Inferior parietal cortex (tissue), 1 donor: ENCODE measurements at regions not wholly inside any gene's neighbourhood (a gene's known extent, or its start where the extent isn't known, plus 50 kb on each side); places are given as distances from the start of the nearest gene placed in this dataset.

Experiments used
- DNase-seq: peaks from one replicate; pipeline ENCODE4 v3.0.0-alpha.2; 2016; ENCODE audit errors: extremely low spot score

DNA sequence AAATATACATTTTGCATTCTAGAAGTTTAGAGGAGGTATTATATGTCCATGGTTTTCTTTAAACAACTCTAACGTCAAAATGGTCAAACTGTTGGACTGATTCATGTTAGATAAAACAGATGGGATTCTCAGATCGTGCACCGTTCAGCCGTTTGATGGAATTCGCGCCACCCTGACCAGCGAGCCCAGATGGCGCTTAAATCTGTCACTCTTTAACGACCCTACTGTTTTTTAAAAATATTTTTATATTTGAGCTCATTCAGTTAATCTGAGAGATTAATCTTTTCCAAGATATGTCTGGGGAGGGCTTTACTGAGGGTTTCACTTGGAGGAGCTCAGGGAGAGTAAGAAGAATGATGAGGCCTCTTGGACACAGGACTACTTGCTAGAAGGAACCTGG is 164.4 kb downstream of the TM9SF2 start:
- DNase-seq: no peak

DNA sequence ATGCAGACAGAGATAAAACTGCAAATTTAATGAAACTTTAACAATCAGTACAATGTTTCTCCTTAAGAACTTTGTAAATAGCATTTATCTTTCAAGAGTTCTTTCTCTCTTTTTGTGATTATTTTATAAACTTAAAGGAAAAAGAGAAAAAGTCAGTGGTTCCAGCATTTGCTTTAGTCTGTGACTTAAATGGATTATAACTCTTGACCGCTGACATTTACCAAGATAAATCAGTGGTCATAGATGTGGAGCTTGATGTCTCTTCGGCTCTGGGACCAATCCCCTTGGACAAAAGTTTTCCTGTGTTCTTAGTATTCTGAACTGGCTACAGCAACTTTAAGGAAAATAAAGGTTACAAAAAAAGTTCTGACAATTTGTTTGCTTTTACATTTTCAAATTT is 162.6 kb downstream of the TM9SF2 start:
- DNase-seq: no peak

DNA sequence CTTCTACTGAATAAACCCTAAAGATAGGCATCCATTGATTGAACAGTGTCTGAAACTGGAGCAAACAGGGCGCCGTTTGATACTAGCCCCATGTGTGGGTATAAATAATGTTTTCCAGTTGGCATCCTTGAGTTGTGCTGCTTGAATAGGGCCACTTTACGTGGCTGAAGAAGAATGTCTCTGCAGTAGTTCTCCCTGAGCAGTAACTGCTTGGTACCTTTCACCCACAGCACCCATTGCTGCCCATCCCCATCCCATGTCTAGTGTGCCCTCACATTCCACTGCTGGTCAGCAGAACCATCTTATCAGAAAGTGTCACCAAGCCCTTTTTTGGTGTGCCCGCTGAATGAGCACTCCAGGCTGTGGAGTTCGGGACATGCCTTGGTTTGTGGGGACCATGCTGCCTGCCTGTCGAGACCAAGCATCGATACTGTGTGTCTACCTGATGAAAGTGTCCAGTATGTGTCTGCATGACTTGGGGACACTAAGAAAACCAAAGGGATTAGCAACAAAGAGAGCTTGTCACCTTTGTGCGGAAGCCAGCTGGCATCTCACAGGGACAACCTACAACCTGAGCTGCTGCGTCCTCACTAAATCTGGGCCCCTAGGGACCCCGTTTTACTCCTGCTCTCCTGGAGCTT is 162.0 kb downstream of the TM9SF2 start:
- DNase-seq: no peak

DNA sequence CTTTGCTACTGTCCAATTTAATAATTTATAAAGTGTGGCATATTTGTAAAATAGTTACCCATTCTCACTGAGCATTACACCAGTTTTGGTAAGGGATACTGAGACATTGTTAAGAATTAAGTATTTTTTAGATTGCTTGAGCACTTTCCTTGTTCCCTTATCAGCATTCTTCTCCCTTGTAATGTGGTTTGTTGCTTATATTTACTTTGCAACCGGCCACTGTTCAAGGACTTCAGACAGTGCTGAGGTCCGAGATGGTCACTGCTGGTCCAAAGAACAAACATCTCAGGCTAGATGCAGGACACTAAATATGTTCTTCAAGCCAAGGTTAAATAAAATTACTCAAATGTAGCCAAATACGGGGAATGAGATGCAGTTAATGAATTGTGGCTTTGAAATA is 161.4 kb downstream of the TM9SF2 start:
- DNase-seq: no peak

DNA sequence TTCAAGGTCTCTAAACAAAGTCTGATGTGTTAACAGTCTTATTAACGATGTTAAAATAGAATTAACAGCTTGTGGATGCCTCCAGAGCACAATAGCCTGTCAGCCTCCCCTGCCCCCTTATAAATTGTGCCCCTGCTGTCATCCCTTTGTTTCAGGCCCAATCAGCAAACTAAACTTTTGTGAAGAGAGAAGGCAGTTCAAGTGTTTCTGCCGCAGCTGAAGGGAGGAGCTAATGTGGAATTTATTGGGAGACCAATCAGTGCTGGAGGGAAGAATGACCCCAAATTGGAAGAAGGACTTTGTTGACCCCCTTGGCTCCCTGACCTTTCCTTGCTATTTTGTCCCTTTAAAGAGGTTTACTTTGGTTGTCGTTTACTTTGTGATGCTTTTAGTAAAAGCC is 160.5 kb downstream of the TM9SF2 start:
- no peak for DNase-seq

DNA sequence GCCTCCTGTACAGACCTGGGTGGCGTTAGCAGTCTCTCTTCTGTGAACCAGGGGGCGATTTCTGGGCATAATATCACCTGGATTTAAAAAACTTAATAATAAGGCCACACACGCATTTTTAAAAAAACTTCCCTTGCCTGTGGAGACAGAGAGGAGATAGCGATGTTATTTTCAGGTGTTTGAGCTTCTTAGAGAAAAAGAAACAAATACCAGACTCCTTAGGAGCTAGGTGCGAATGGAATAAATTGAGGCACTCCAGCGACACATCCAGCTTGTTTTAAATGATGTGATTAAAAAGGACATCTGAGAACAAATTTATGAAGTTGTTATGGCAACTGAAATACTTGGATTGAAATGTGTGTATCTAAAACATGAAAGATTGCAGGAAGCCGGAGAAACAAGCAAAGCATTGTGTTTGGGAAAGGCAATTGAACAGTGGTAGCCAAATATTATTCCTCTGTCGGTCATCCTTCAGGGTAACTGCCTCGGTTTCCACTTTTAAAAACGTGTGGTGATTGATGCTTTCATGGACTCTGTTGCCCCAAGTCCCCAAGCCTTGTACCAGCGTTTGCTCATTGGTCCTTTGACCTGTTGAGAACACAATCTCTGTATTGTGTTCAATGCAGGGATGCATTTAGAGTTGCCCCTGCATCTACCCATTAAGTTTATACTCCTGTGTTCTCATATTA is 158.7 kb downstream of the TM9SF2 start:
- DNase-seq: no peak

DNA sequence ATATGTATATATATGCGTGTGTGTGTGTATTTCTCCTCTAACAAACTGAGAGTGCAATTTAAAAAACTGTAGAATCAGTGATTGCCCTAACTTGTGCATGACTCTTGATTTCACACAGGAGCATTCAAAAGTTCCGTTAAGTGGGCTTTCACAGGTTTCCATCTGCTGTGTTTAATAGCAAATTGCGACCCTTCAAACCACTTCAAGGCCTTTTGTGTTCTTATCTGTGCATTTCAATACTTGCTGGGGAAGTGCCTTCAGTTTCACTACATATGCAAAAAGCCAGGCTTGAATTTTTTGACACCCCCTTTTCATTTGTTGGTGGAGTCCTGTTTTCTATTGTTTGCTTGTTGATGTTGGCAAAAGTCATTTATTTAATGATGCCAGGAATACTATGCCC is 158.0 kb downstream of the TM9SF2 start:
- no peak for DNase-seq

DNA sequence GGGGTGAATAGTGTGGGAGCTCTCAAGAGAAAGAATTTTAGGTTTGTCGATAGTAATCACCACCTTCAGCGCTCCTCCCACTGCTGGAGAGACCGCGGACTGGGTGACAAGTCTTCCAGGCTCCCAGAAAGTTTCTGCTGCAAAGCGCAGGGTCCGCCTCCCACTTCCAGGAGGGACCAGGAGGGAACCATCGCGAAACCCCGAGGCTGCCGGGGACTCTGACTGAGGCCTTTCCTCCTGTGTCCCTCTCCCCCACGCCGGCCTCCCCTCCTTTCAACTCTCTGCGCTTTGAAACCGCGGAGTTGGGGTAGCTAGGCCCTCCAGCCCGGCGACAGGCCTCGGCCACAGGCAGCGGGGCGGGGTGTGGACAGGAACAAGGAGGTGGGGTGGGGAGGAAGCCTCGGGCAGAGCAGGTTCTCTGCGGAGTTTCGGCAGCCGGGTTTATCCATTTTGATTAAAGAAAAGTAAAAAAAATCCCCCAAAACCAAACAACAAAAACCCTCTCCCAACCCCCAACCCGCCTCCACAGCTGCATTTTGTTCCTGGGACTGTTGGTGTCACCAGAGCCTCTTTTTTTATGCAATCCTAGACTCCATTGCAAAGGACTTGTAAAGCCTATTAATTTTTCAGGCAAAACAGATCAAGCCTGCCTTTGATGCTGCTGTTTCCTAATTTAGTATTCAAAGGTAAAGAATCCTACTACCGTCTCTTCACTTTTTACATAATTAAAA is 157.2 kb downstream of the TM9SF2 start:
- DNase-seq: peak; percentile 64

DNA sequence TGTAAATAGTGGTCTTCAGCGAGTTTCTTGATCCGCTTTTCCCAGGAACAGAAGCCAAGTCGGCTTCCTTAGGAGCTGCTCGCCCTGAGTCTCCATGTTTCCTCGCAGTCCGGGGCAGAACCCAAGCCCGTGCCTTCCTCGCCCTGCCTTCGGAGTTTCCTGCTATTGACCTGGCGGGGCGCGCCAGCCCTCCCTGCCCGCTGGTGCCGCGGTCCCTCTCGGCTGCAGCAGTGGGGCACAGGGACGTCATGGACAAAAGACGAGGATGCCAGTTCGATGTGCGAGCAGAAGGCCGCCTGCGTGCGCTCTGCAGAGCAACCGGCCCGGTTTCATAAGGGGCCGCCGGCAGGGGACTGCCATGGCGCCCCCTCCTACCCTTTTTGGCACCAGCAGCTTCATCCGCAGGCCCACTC is 156.6 kb downstream of the TM9SF2 start:
- DNase-seq: peak; percentile 50

DNA sequence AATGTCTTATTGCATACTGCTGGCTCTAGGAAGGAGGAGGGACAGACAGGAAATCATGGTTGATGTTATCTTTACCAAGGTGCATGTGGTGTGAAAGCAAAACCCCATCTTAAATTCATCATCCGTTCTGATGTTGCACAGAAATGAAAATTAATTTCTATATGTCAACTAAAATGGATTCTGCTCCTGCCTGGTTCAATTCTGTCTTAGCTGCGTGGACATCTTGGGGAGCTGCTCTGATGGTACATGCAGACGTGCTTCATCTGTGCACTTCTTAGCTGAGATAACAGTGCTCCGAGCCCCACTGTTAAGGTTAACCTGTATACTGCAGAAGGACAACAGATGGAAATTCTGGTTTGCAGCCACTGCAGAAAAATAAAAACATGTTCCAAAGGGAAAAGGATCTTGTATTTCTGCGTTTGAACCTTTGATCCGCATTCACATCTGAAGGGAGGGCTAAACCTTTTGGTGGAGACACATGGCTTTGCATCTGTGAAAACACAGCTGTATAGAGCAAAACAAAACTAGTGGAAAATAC is 155.6 kb downstream of the TM9SF2 start:
- peak; percentile 22 for DNase-seq

DNA sequence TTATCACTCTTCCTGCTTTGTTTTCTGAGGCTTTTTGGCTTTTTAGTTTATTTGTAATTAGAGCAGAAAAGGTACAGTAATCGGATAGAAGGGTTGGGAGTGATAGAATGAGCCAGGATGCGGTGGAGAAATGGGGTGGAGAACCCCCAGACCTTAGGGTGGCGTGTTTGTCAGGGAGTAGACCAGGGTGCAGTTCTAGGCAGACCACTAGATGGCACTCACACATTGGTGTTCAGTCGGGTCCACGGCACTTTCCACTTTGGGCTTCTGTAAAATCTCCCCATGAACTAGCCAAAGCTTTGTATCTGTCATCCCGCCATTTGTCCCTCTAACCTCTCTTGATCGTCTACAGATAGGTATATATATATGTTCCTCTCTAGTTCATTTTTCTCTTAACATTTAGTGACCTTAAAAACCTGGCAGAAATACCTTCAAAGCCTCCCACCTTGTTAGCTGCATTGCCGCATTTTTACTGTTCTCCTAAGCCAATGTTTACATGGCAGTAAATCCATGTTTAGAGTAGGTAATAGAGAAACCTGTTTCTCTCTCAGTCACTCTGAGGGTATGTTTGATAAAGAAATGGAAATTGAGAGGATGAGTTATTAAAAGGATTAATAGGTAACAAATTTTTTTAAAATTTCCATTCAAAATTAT is 154.9 kb downstream of the TM9SF2 start:
- peak; percentile 89 for DNase-seq

DNA sequence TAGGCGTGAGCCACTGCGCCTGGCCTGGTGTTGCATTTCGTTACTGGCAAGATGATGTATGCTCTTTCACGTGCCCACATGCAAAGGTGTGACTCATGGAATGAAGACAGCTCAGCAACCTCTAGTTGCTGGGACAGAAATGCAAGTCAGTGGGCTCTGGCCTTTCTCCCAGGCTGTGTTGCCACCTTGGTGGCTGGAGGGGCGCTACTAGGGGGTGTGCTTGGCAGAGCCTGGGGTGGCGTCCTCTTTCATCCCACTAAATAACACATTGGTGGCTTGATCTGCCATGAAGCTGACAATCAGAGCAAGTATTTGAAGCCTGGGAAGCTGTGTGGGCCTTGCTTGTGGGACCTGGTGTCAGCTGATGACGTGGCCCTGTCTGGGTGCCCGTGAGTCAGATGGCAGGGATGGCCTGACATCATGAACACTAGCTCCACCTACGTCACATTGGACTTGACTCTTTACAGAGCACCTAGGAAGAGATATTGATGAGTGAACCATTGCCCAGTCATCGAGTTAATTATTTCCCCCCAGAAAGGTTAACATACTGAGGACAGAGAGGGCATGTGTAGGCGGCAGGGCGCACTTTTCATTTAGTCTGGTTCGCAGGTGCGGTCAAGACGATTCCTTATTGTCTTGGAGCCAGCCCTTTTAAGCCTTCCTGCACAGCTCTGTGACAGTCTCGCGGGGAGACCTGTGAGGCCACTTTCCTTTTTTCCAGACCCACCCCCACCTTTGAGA is 154.2 kb downstream of the TM9SF2 start:
- no peak for DNase-seq

DNA sequence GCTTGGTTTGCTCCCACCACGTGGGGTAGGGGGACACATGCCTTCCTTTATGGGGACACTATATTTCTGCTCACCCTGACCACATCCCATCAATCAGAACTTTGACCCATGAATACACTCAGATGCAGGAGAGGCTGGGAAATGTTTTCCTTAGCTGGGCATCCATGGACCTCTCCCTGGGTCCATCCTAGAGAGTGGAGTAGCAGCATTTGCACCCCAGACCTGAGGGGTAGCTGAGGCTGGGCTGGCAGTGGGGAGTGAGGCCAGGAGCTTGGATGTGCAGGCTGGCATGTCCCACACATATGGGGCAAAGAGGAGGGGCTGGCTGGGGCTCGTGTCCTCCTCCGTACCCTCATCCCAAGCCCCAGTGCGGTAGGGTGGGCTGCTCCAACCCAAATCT is 152.8 kb downstream of the TM9SF2 start:
- no peak for DNase-seq

DNA sequence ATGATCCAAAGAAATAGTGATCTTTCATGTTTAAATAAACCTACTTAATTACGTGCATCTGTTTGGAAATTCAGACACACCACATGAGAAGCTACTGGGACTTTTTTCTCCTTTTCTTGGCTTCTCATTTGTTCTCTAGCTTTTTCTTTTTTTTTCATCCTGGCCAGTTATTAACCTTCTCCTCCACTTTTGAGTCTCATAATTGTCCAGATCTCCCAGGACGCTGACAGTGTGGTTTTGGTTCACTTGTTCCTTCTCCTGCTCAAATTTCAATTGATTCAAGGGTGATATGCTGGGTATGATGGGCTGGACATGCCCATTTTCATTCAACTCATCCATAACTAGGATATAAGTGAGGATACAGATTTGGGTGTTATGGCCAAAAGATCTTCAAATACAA is 152.3 kb downstream of the TM9SF2 start:
- no peak for DNase-seq

DNA sequence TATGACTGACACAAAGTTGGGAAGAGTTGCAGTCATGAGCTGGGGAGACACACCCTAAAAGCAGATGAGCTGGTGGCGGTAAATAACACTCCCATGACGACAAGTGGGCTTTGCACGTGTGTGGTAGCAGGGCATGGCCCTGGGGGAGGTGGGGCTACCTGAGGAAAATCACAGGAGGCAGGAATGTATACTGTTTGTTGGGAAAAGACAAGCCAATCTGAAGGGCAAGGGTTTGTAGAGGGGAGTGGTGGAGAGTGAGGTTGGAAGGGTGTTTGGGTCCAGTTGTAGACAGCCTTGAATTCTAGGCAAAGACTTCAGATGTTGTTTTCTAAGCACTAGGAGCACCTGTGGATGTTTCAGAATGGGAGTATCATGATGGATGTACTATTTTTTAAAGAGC is 151.6 kb downstream of the TM9SF2 start:
- no peak for DNase-seq

DNA sequence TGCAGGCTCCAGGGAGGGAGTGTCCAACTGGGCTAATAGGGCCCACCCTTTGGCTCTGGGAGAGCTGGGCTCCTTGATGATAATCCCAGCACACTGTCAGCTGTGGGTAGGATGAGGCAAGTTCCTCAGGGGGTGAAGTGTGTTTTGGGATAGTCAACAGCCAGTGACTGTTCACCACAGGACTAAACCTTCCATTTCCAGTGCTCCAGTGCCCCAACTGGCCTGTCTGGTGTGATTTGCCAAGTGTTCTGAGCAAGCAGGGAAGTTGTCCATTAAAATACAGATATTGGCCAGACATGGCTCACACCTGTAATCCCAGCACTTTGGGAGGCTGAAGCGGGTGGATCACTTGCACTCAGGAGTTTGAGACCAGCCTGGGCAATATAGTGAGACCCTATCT is 150.9 kb downstream of the TM9SF2 start:
- no peak for DNase-seq

DNA sequence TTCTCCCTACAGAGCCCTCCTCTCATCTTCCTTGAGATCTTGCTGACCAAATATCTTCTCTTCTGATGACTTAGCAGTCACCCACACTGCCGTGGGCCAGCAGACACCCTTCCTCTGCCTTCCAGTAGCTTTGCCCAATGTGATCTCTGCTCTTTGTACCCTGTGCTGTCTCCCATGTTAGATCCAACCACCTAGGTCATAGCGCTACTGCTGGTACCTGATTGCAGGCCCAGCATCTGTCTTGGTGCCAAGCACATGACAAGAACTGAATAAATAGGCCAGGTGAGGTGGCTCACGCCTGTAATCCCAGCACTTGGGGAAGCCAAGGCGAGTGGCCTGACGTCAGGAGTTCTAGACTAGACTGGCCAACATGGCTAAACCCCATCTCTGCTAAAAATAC is 149.7 kb downstream of the TM9SF2 start:
- no peak for DNase-seq

DNA sequence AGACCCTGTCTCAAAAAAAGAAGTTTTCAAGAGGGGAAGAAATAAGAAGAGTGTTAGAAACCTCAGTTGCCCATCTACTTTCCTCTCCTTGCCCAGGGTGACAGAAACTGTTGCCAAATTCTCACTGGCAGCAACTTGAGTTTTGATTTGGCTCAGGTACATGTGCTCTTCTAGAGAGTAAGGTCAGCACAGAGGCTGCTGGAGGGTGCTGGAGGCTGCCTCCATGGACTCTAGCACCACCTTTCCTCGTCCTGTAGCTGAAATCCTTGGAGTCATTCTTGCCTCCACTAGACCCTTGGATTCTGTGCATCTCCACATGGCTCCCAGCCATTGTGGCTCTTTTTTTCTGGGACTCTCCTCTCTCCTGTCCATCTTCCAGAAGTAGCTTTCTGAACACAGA is 149.1 kb downstream of the TM9SF2 start:
- DNase-seq: no peak

DNA sequence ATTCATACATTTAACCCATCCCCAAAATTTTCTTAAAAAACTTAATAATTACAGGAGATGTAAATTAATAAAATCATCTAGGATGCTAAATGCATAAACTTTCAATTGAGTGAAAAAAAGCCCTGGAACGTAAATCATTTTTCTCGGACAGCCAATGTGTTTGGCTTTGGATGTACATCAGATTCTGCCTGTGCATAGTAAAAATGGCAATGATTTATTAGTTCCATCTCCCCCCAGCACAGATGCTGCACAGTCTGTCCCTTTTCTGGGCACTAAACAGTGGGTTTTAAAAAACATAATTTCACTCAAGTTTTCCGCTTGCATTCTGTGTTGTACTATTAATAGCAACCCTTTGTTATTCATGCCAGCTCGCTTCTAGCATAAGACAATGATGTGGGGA is 147.7 kb downstream of the TM9SF2 start:
- DNase-seq: no peak

DNA sequence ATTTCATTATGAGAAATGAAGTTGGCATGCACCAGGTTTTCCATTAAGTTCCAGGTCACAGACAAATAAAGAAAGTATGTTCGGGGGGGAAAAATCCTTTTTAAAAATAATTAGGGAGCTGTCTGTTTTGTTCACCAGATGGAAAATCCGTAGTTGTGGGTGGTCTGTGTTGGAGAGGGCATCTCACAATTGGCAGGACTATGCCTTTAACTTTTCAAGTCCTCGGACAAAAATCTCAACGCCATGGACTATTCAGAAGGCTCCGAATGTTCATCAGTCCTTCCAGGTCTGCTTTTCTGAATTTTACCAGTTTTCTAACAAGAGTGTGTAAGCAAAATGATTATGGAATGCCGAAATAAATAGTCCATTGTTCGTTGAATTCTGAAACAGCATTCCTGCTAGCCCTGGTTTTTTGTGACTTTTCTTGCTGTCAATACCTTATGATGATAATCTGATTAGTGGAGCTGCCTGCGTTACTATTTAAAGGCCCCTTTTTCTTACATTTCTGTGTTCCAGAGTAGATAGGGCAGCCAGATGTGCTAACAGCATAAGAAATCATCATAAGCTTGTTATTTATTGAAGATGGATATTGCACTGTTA is 146.9 kb downstream of the TM9SF2 start:
- no peak for DNase-seq

DNA sequence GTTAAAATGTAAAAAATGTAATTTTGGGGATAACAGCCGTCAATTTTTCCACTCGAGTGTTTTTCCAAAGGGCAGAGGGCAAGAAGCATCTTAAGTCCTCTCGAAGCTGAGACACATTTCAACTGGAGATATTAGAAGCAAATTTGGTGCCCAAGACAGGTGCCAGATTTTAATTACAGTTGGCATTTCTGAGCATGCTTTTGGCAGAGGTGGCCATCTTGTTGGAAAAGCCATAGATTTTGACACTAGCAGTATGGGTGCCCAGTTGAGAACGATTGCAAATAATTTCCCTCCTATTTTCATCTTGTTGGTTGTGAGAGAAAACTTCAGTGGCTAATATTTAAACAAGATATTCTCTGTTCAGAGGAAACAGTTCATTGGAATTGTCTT is 146.3 kb downstream of the TM9SF2 start:
- DNase-seq: no peak
